ENCODE measurements at regions not wholly inside any gene's neighbourhood (a gene's known extent, or its start where the extent isn't known, plus 50 kb on each side); places are given as distances from the start of the nearest gene placed in this dataset.

- TF ChIP-seq EZH2 (IDR thresholded peaks at IDR 0.05) (no peak), POLR2AphosphoS5 (IDR thresholded peaks at IDR 0.05; ENCODE audit: borderline replicate concordance, low read depth, low read length) (no peak)
Measured at GRCh38 chr2:64218137-64218802, 74.0 kb upstream of the PELI1 start.
